Skeletal muscle satellite cell (primary cell): ENCODE measurements at regions not wholly inside any gene's neighbourhood (a gene's known extent, or its start where the extent isn't known, plus 50 kb on each side); places are given as distances from the start of the nearest gene placed in this dataset.
A peak's percentile ranks its signal among the peaks of the same experiment; 100 is the strongest.
"Not testable (repeated sequence)": the region's sequence is repeated elsewhere in the genome, so short reads cannot be mapped to it uniquely, and the experiment has no call there.

Experiments
- H3K27me3 ChIP-seq: 2 replicates; pipeline ENCODE4 v1.7.0; 2013; ENCODE audit warnings: low read length; ENCODE audit not compliant: control insufficient read depth, insufficient read depth
- H3K36me3 ChIP-seq: 2 replicates; pipeline ENCODE4 v1.7.0; 2013; ENCODE audit warnings: mild to moderate bottlenecking, control low read depth, low read length; ENCODE audit not compliant: insufficient read depth
- H3K4me1 ChIP-seq: 2 replicates; pipeline ENCODE4 v1.7.0; 2013; ENCODE audit warnings: low read length; ENCODE audit not compliant: control insufficient read depth, insufficient read depth
- H3K4me2 ChIP-seq: 2 replicates; pipeline ENCODE4 v1.7.0; 2013; ENCODE audit warnings: mild to moderate bottlenecking, low read length
- H3K4me3 ChIP-seq: 2 replicates; pipeline ENCODE4 v1.7.0; 2013; ENCODE audit warnings: low read length
- H3K9ac ChIP-seq: 2 replicates; pipeline ENCODE4 v1.7.0; 2013; ENCODE audit warnings: mild to moderate bottlenecking, low read depth, low read length, moderate library complexity
- H3K9me3 ChIP-seq: replicated peaks from 2 replicates; pipeline ENCODE4 v1.7.0; 2013; ENCODE audit warnings: mild to moderate bottlenecking, control low read depth, low read length

GRCh38 chr12:116443821-116444589, 115.2 kb upstream of the MAP1LC3B2 start:
- Histone ChIP-seq H3K4me3 (no peak overlapping the region), H3K36me3 (no peaks in the 10 kb centered on the region), H3K4me2 (no peak overlapping the region), H3K9ac (no peak overlapping the region), H3K4me1 (no peaks in the 10 kb centered on the region), H3K27me3 (no peaks in the 10 kb centered on the region), H3K9me3 (no peaks in the 10 kb centered on the region)

- H3K4me2 ChIP-seq: no peak overlapping the region
- H3K4me3 ChIP-seq: no peak overlapping the region
- no peaks in the 10 kb centered on the region for H3K4me1 ChIP-seq
- H3K27me3 ChIP-seq: no peaks in the 10 kb centered on the region
- no peaks in the 10 kb centered on the region for H3K9me3 ChIP-seq
- no peaks in the 10 kb centered on the region for H3K36me3 ChIP-seq
- no peak overlapping the region for H3K9ac ChIP-seq
Observed at GRCh38 chr12:116444590-116444943, 114.6 kb upstream of the MAP1LC3B2 start.

- Histone ChIP-seq H3K9ac (no peak overlapping the region), H3K9me3 (no peaks in the 10 kb centered on the region), H3K4me2 (no peak overlapping the region), H3K4me1 (no peaks in the 10 kb centered on the region), H3K27me3 (no peaks in the 10 kb centered on the region), H3K4me3 (no peak overlapping the region), H3K36me3 (no peaks in the 10 kb centered on the region)
Observed at GRCh38 chr12:116448165-116448739, 110.9 kb upstream of the MAP1LC3B2 start.

GRCh38 chr12:116450406-116450910, 108.7 kb upstream of the MAP1LC3B2 start:
- Histone ChIP-seq H3K4me2 (no peak overlapping the region), H3K9me3 (no peaks in the 10 kb centered on the region), H3K9ac (no peak overlapping the region), H3K4me1 (peaks cover 13% of the 10 kb centered on the region), H3K4me3 (no peak overlapping the region), H3K27me3 (no peaks in the 10 kb centered on the region), H3K36me3 (no peaks in the 10 kb centered on the region)

- H3K4me3 ChIP-seq, H3K9ac ChIP-seq, H3K36me3 ChIP-seq, H3K9me3 ChIP-seq, H3K27me3 ChIP-seq, H3K4me2 ChIP-seq: not testable (repeated sequence)
- peaks cover 28% of the 10 kb centered on the region for H3K4me1 ChIP-seq
Observed at GRCh38 chr12:116452975-116453374, 106.2 kb upstream of the MAP1LC3B2 start.

- H3K4me2 ChIP-seq: no peak overlapping the region
- H3K4me1 ChIP-seq: peaks cover 28% of the 10 kb centered on the region
- H3K27me3 ChIP-seq: no peaks in the 10 kb centered on the region
- no peak overlapping the region for H3K4me3 ChIP-seq
- no peaks in the 10 kb centered on the region for H3K9me3 ChIP-seq
- no peak overlapping the region for H3K9ac ChIP-seq
- H3K36me3 ChIP-seq: no peaks in the 10 kb centered on the region
Observed at GRCh38 chr12:116453631-116454030, 105.5 kb upstream of the MAP1LC3B2 start.

GRCh38 chr12:116454076-116454475, 105.1 kb upstream of the MAP1LC3B2 start:
- Histone ChIP-seq H3K9ac (no peak overlapping the region), H3K4me2 (no peak overlapping the region), H3K4me1 (peaks cover 28% of the 10 kb centered on the region), H3K27me3 (no peaks in the 10 kb centered on the region), H3K9me3 (no peaks in the 10 kb centered on the region), H3K36me3 (no peaks in the 10 kb centered on the region), H3K4me3 (no peak overlapping the region)

GRCh38 chr12:116454950-116455447, 104.2 kb upstream of the MAP1LC3B2 start:
- Histone ChIP-seq H3K36me3 (no peaks in the 10 kb centered on the region), H3K27me3 (no peaks in the 10 kb centered on the region), H3K4me2 (peak overlapping the region; percentile 69), H3K9me3 (no peaks in the 10 kb centered on the region), H3K9ac (peak overlapping the region; percentile 89), H3K4me3 (peak overlapping the region; percentile 48), H3K4me1 (peaks cover 28% of the 10 kb centered on the region)

GRCh38 chr12:116455540-116456329, 103.4 kb upstream of the MAP1LC3B2 start:
- Histone ChIP-seq H3K4me2 (peak overlapping the region; percentile 69), H3K4me3 (peak overlapping the region; percentile 48), H3K4me1 (peaks cover 28% of the 10 kb centered on the region), H3K27me3 (no peaks in the 10 kb centered on the region), H3K9ac (peak overlapping the region; percentile 89), H3K9me3 (no peaks in the 10 kb centered on the region), H3K36me3 (no peaks in the 10 kb centered on the region)

GRCh38 chr12:116456330-116457082, 102.7 kb upstream of the MAP1LC3B2 start:
- Histone ChIP-seq H3K9me3 (no peaks in the 10 kb centered on the region), H3K4me3 (peak overlapping the region; percentile 45), H3K36me3 (no peaks in the 10 kb centered on the region), H3K9ac (peak overlapping the region; percentile 89), H3K27me3 (no peaks in the 10 kb centered on the region), H3K4me2 (peak overlapping the region; percentile 67), H3K4me1 (peaks cover 28% of the 10 kb centered on the region)

- Histone ChIP-seq H3K4me1 (peaks cover 28% of the 10 kb centered on the region), H3K9ac (no peak overlapping the region)
Observed at GRCh38 chr12:116458492-116458891, 100.7 kb upstream of the MAP1LC3B2 start.

More at GRCh38 chr12:116458492-116458891, 100.7 kb upstream of the MAP1LC3B2 start:
- H3K9me3 ChIP-seq: no peaks in the 10 kb centered on the region
- H3K4me3 ChIP-seq: no peak overlapping the region
- H3K4me2 ChIP-seq: no peak overlapping the region
- no peaks in the 10 kb centered on the region for H3K36me3 ChIP-seq
- no peaks in the 10 kb centered on the region for H3K27me3 ChIP-seq
